PC-9 (cell line): ENCODE measurements at regions not wholly inside any gene's neighbourhood (a gene's known extent, or its start where the extent isn't known, plus 50 kb on each side); places are given as distances from the start of the nearest gene placed in this dataset.

ENCODE experiments used
- BruUV-seq: library from RNA; stranded (reverse); fragments of 400-500 nt; replicated peaks from 2 replicates; lab custom pipeline; 2021; lab: Mats Ljungman, UMichigan
- CTCF ChIA-PET: fragments of 300-600 bp; sonication (Branson Sonifier 250); formaldehyde crosslinking; loops from one replicate; lab custom pipeline; 2022; ENCODE audit warnings: antibody characterized with exemption; lab: Charles Lee
- POLR2A ChIA-PET: fragments of 300-600 bp; sonication (Branson Sonifier 250); formaldehyde crosslinking; loops from one replicate; lab custom pipeline; 2022; ENCODE audit warnings: antibody characterized with exemption; ENCODE audit not compliant: unreplicated experiment; lab: Charles Lee
- DNase-seq, 2 experiments: peaks; one replicate each; pipeline versions ENCODE4 v3.0.0 to v3.0.0-alpha.2; 2015 to 2022; ENCODE audit warnings: mixed read lengths in 1 of 2
- H2AFZ ChIP-seq: fragments of 200-600 bp; sonication (generic); 2 replicates; pipeline ENCODE4 v1.8.1; 2017; ENCODE audit warnings: antibody characterized with exemption
- H3F3A ChIP-seq: fragments of 200-600 bp; sonication (generic); 2 replicates; pipeline ENCODE4 v1.8.1; 2017; ENCODE audit warnings: antibody characterized with exemption, mild to moderate bottlenecking, low read depth; ENCODE audit not compliant: insufficient read depth
- H3K27ac ChIP-seq: fragments of 200-600 bp; sonication (generic); 2 replicates; pipeline ENCODE4 v1.6.1; 2016; ENCODE audit warnings: mixed run types
- H3K27me3 ChIP-seq: fragments of 200-600 bp; sonication (generic); 2 replicates; pipeline ENCODE4 v1.6.1; 2016; ENCODE audit warnings: low read depth, mixed run types; ENCODE audit not compliant: insufficient read depth
- H3K36me3 ChIP-seq: fragments of 200-600 bp; sonication (generic); 2 replicates; pipeline ENCODE4 v1.6.1; 2016; ENCODE audit warnings: low read depth, mixed run types
- H3K4me1 ChIP-seq: fragments of 200-600 bp; sonication (generic); replicated peaks from 2 replicates; pipeline ENCODE4 v1.6.1; 2016; ENCODE audit warnings: mixed run types; ENCODE audit not compliant: insufficient read depth
- H3K4me2 ChIP-seq: fragments of 200-600 bp; sonication (generic); 2 replicates; pipeline ENCODE4 v1.6.1; 2017; ENCODE audit warnings: mixed run types
- H3K4me3 ChIP-seq: fragments of 200-600 bp; sonication (generic); 2 replicates; pipeline ENCODE4 v1.6.1; 2016; ENCODE audit warnings: mixed run types
- H3K79me2 ChIP-seq: fragments of 200-600 bp; sonication (generic); 2 replicates; pipeline ENCODE4 v1.6.1; 2017; ENCODE audit warnings: low read depth, mixed run types
- H3K9me2 ChIP-seq: fragments of 200-600 bp; sonication (generic); 2 replicates; pipeline ENCODE4 v1.8.1; 2017; ENCODE audit warnings: mild to moderate bottlenecking; ENCODE audit not compliant: insufficient read depth
- H3K9me3 ChIP-seq: fragments of 200-600 bp; sonication (generic); 2 replicates; pipeline ENCODE4 v1.8.1; 2016; ENCODE audit warnings: low read depth; ENCODE audit not compliant: insufficient read depth
- H4K20me1 ChIP-seq: fragments of 200-600 bp; sonication (generic); 2 replicates; pipeline ENCODE4 v1.8.1; 2017; ENCODE audit not compliant: insufficient read depth
- EZH2 ChIP-seq: fragments of 200-600 bp; sonication (generic); IDR thresholded peaks from 2 replicates; pipeline ENCODE4 v1.8.0; 2017; ENCODE audit warnings: antibody characterized with exemption, low read depth
- intact Hi-C: fragments of 100-400 bp; cut with micrococcal nuclease; formaldehyde crosslinking; loops from one replicate; pipeline ENCODE4 v1.10.0; 2022; ENCODE audit not compliant: unreplicated experiment
- TF ChIP-seq, protein P1 (sequence below): fragments of 200-600 bp; sonication (generic); conservative IDR thresholded peaks from 2 replicates; pipeline ENCODE4 v1.6.1; 2017; ENCODE audit warnings: mixed run types, antibody characterized with exemption, mild to moderate bottlenecking, moderate library complexity

DNA sequence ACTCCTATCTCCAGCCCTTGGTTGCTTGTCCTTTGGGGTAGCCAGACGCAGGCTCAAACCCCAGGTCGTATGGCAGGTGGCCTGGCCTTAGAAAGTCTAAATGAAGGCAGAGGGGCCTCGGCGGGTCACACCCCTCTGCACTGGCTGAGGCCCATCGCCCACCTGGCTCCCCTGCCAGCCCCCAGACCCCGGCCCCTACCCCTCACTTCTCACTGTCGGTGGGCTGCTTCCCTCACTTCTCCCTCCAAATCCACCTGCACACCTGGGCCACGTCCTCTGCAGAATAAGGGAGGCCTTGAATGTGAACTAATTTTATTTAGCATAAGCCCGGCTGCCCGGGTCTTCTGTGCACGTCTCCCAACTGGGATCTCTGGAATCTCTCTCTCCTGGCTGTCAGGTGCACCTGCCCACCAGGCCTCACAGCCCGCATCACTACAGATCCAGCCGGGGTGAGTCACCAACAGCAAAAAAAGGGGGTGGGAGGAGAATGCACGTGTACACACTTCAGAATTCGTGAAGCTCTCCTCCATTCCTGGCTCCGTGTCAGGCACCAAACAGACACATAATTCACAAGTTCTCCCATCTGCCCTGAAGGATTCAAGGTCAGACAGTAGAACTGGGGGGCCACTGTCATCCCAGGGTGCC lies 107.5 kb upstream of the SIM2 start:
- H3F3A ChIP-seq, result no peaks in the 10 kb centered on the region
- ChIA-PET CTCF (no interaction called here), POLR2A (no interaction called here)
- H3K9me3 ChIP-seq, result no peaks in the 10 kb centered on the region
- TF ChIP-seq, protein P1, sequence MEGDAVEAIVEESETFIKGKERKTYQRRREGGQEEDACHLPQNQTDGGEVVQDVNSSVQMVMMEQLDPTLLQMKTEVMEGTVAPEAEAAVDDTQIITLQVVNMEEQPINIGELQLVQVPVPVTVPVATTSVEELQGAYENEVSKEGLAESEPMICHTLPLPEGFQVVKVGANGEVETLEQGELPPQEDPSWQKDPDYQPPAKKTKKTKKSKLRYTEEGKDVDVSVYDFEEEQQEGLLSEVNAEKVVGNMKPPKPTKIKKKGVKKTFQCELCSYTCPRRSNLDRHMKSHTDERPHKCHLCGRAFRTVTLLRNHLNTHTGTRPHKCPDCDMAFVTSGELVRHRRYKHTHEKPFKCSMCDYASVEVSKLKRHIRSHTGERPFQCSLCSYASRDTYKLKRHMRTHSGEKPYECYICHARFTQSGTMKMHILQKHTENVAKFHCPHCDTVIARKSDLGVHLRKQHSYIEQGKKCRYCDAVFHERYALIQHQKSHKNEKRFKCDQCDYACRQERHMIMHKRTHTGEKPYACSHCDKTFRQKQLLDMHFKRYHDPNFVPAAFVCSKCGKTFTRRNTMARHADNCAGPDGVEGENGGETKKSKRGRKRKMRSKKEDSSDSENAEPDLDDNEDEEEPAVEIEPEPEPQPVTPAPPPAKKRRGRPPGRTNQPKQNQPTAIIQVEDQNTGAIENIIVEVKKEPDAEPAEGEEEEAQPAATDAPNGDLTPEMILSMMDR, result no peak
- no peak for TF ChIP-seq EZH2
- H3K4me1 ChIP-seq, result no peaks in the 10 kb centered on the region
- H4K20me1 ChIP-seq, result no peaks in the 10 kb centered on the region
- no peak overlapping the region for H3K27ac ChIP-seq
- no peak for DNase-seq
- no peak overlapping the region for H3K4me2 ChIP-seq
- H3K4me3 ChIP-seq, result no peak overlapping the region
- no peaks in the 10 kb centered on the region for H3K27me3 ChIP-seq
- H2AFZ ChIP-seq, result no peak overlapping the region
- H3K9me2 ChIP-seq, result no peaks in the 10 kb centered on the region
- H3K36me3 ChIP-seq, result no peaks in the 10 kb centered on the region
- H3K79me2 ChIP-seq, result no peaks in the 10 kb centered on the region
- intact Hi-C loops, result no loop called here
- no TSS peak for BruUV-seq

DNA sequence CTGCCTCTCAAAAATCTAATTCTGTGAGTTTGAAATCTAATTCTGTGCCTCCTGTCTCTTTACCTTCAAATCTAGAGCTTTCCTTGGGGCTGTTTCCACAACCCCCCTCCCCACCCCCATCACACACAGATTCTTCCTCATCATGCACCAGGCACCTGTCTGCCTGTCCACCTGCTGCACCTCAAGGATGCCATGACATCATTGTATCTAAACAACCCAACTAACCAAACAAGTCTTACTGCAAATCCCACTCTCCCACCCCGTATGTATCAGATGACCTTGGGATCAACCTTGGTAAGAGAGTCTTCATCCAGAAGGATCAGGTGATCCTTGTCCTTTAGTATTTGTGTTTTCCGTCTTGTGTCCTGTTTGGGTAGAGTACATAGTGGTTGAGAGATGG lies 102.7 kb upstream of the SIM2 start:
- Histone ChIP-seq H3K27me3 (no peaks in the 10 kb centered on the region), H3K4me2 (no peak overlapping the region), H3K4me1 (no peaks in the 10 kb centered on the region), H3K4me3 (no peak overlapping the region), H3K27ac (no peak overlapping the region), H3K36me3 (no peaks in the 10 kb centered on the region), H3K9me3 (no peaks in the 10 kb centered on the region), H3K79me2 (no peaks in the 10 kb centered on the region), H3K9me2 (no peaks in the 10 kb centered on the region), H4K20me1 (no peaks in the 10 kb centered on the region), H2AFZ (no peak overlapping the region), H3F3A (no peaks in the 10 kb centered on the region)
- ChIA-PET POLR2A (no interaction called here), CTCF (no interaction called here)
- no peak for DNase-seq
- intact Hi-C loops, result no loop called here
- BruUV-seq, result no TSS peak
- TF ChIP-seq EZH2, result no peak
- TF ChIP-seq, protein P1, result no peak

DNA sequence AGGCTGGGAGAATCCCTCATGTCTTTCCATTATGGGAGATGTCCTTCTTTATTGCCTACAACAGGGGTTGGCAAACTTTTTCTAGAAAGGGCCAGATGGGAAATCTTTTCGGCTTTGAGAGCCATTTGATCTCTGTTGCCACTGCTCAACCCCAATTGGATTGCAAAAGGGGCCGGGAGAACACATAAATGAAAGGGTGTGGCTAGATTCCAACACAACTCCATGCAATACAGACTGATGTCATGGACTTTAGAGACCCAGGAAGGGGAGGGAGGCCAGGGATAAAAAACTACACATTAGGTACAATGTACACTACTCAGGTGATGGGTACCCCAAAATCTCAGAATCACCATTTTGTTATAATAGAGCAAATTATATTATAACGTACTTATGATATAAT lies 97.6 kb upstream of the SIM2 start:
- TF ChIP-seq EZH2, result no peak
- TF ChIP-seq, protein P1, result no peak
- Histone ChIP-seq H4K20me1 (no peaks in the 10 kb centered on the region), H3K27ac (no peak overlapping the region), H3K9me2 (no peaks in the 10 kb centered on the region), H3K9me3 (no peaks in the 10 kb centered on the region), H3F3A (no peaks in the 10 kb centered on the region), H3K4me1 (no peaks in the 10 kb centered on the region), H2AFZ (no peak overlapping the region), H3K4me2 (no peak overlapping the region), H3K27me3 (no peaks in the 10 kb centered on the region), H3K79me2 (no peaks in the 10 kb centered on the region), H3K36me3 (no peaks in the 10 kb centered on the region), H3K4me3 (no peak overlapping the region)
- DNase-seq, result no peak
- ChIA-PET POLR2A (no interaction called here), CTCF (no interaction called here)
- intact Hi-C loops, result no loop called here
- no TSS peak for BruUV-seq
